ENCODE measurements at regions not wholly inside any gene's neighbourhood (a gene's known extent, or its start where the extent isn't known, plus 50 kb on each side); places are given as distances from the start of the nearest gene placed in this dataset.

GRCh38 chr1:30166174-30166573, 557.2 kb downstream of the MATN1 start:
- H3K36me3 ChIP-seq (replicated peaks in 1 of 2; ENCODE audit: control insufficient read depth in 1 of 2, insufficient read depth in 2 of 2, low read length in 2 of 2): no peaks in the 10 kb centered on the region

More at GRCh38 chr1:30166174-30166573, 557.2 kb downstream of the MATN1 start:
- ChIA-PET CTCF (ENCODE audit: low intra/inter-chr PET ratio, low total read pairs) (no interaction called here), POLR2A (no interaction called here)
- Histone ChIP-seq H4K20me1 (ENCODE audit: insufficient read depth, low read length) (no peaks in the 10 kb centered on the region), H3K4me1 (ENCODE audit: insufficient read depth, low read length) (no peaks in the 10 kb centered on the region), H3K27me3 (ENCODE audit: control insufficient read depth in 1 of 2, insufficient read depth in 2 of 2, low read length in 2 of 2) (peaks cover 0 to 4% of the 10 kb centered on the region in 2 experiments; a peak in 2 of 5 replicates), H3K27ac (ENCODE audit: extremely low read length, insufficient read depth, low read length) (no peak overlapping the region), H3K9me3 (ENCODE audit: low read length) (no peaks in the 10 kb centered on the region), H2AFZ (ENCODE audit: low read length) (no peak overlapping the region), H3K4me3 (replicated peaks in 1 of 3; ENCODE audit: insufficient read depth in 1 of 3, low read depth in 2 of 3, low read length in 3 of 3) (no peak overlapping the region), H3K79me2 (ENCODE audit: insufficient read depth, low read length) (no peaks in the 10 kb centered on the region), H3K9ac (ENCODE audit: insufficient read depth, low read depth, low read length) (no peak overlapping the region), H3K4me2 (ENCODE audit: low read depth, low read length) (no peak overlapping the region)
- WGBS (ENCODE audit: low lambda C conversion rate): 23% methylated on average over 5 of the region's 5 CpGs
- FAIRE-seq (no peak), ATAC-seq (no peak), DNase-seq (ENCODE audit: low spot score) (no peak)
- BruUV-seq (replicated peaks): no TSS peak
- in situ Hi-C loops (cut with HindIII; ENCODE audit: extremely low pct_ligation_motif_present, low pct_unique_long_range_greater_than_20kb) (no loop called here), intact Hi-C loops (cut with micrococcal nuclease; ENCODE audit: unreplicated experiment) (no loop called here)
- no peak for TF ChIP-seq ZKSCAN1 (IDR thresholded peaks at IDR 0.05; ENCODE audit: low read length)
- TF ChIP-seq MED1 (CRISPR knock-in tag; IDR thresholded peaks at IDR 0.05): no peak
- no peak for TF ChIP-seq ZBTB7A (CRISPR knock-in tag; IDR thresholded peaks at IDR 0.05)
- no peak for TF ChIP-seq RNF219 (CRISPR knock-in tag; IDR thresholded peaks at IDR 0.05)
- TF ChIP-seq ZNF570 (CRISPR knock-in tag; IDR thresholded peaks at IDR 0.05; ENCODE audit: borderline replicate concordance): no peak
- no peak for TF ChIP-seq ZNF772 (CRISPR knock-in tag; IDR thresholded peaks at IDR 0.05)
- TF ChIP-seq, protein P1, sequence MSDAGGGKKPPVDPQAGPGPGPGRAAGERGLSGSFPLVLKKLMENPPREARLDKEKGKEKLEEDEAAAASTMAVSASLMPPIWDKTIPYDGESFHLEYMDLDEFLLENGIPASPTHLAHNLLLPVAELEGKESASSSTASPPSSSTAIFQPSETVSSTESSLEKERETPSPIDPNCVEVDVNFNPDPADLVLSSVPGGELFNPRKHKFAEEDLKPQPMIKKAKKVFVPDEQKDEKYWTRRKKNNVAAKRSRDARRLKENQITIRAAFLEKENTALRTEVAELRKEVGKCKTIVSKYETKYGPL (CRISPR knock-in tag; IDR thresholded peaks at IDR 0.05): no peak
- no peak for TF ChIP-seq PHF8 (CRISPR knock-in tag; IDR thresholded peaks at IDR 0.05)
- no peak for TF ChIP-seq FOXO1 (CRISPR knock-in tag; IDR thresholded peaks at IDR 0.05)
- TF ChIP-seq SP140L (CRISPR knock-in tag; IDR thresholded peaks at IDR 0.05; ENCODE audit: borderline replicate concordance): no peak
- TF ChIP-seq PLRG1 (conservative IDR thresholded peaks at IDR 0.05): no peak
- no peak for TF ChIP-seq ZNF605 (CRISPR knock-in tag; IDR thresholded peaks at IDR 0.05)
